GM18502 (cell line): ENCODE measurements at regions not wholly inside any gene's neighbourhood (a gene's known extent, or its start where the extent isn't known, plus 50 kb on each side); places are given as distances from the start of the nearest gene placed in this dataset.

ENCODE experiments used
- ATAC-seq: cut with Tn5 transposase; IDR thresholded peaks from one replicate; pipeline ENCODE4 v1.9.1; 2021; ENCODE audit warnings: mild to moderate bottlenecking; ENCODE audit not compliant: unreplicated experiment, poor library complexity

- ATAC-seq: no peak
Observed at GRCh38 chr6:93624408-93624807, 205.0 kb upstream of the EPHA7 start.

GRCh38 chr6:93621442-93621841 lies 202.1 kb upstream of the EPHA7 start:
- ATAC-seq: no peak

GRCh38 chr6:93604951-93605350 lies 185.6 kb upstream of the EPHA7 start:
- no peak for ATAC-seq

GRCh38 chr6:93592417-93592816 lies 173.1 kb upstream of the EPHA7 start:
- ATAC-seq: no peak

- no peak for ATAC-seq
Observed at GRCh38 chr6:93586306-93586705, 166.9 kb upstream of the EPHA7 start.

- ATAC-seq: no peak
Observed at GRCh38 chr6:93584300-93584699, 164.9 kb upstream of the EPHA7 start.

- ATAC-seq: no peak
Observed at GRCh38 chr6:93581371-93581770, 162.0 kb upstream of the EPHA7 start.

GRCh38 chr6:93580446-93580845 lies 161.1 kb upstream of the EPHA7 start:
- ATAC-seq: no peak

GRCh38 chr6:93575495-93576267 lies 156.3 kb upstream of the EPHA7 start:
- no peak for ATAC-seq

- no peak for ATAC-seq
Observed at GRCh38 chr6:93574299-93574698, 154.9 kb upstream of the EPHA7 start.

- no peak for ATAC-seq
Observed at GRCh38 chr6:93571346-93571745, 152.0 kb upstream of the EPHA7 start.

GRCh38 chr6:93568169-93568568 lies 148.8 kb upstream of the EPHA7 start:
- ATAC-seq: no peak

- no peak for ATAC-seq
Observed at GRCh38 chr6:93567164-93567563, 147.8 kb upstream of the EPHA7 start.

GRCh38 chr6:93566285-93566684 lies 146.9 kb upstream of the EPHA7 start:
- no peak for ATAC-seq

- no peak for ATAC-seq
Observed at GRCh38 chr6:93562582-93562981, 143.2 kb upstream of the EPHA7 start.

- no peak for ATAC-seq
Observed at GRCh38 chr6:93555292-93555691, 135.9 kb upstream of the EPHA7 start.

GRCh38 chr6:93554018-93554417 lies 134.7 kb upstream of the EPHA7 start:
- ATAC-seq: no peak

GRCh38 chr6:93550551-93551276 lies 131.4 kb upstream of the EPHA7 start:
- no peak for ATAC-seq

- no peak for ATAC-seq
Observed at GRCh38 chr6:93549868-93550267, 130.5 kb upstream of the EPHA7 start.

- ATAC-seq: no peak
Observed at GRCh38 chr6:93524671-93525451, 105.5 kb upstream of the EPHA7 start.

GRCh38 chr6:93523365-93523764 lies 104.0 kb upstream of the EPHA7 start:
- ATAC-seq: no peak
